ENCODE measurements at regions not wholly inside any gene's neighbourhood (a gene's known extent, or its start where the extent isn't known, plus 50 kb on each side); places are given as distances from the start of the nearest gene placed in this dataset.

GRCh38 chr2:41483982-41484857 lies 563.6 kb upstream of the PKDCC start:
- DNase-seq (ENCODE audit: low read depth) = no peak

- no peak for DNase-seq (ENCODE audit: low read depth)
Measured at GRCh38 chr2:41484858-41485234, 563.0 kb upstream of the PKDCC start.

GRCh38 chr2:41486948-41487347 lies 560.9 kb upstream of the PKDCC start:
- no peak for DNase-seq (ENCODE audit: low read depth)

- DNase-seq (ENCODE audit: low read depth) = no peak
Measured at GRCh38 chr2:41488888-41489287, 558.9 kb upstream of the PKDCC start.

- DNase-seq (ENCODE audit: low read depth) = no peak
Measured at GRCh38 chr2:41489638-41490037, 558.2 kb upstream of the PKDCC start.

- no peak for DNase-seq (ENCODE audit: low read depth)
Measured at GRCh38 chr2:41495050-41495449, 552.8 kb upstream of the PKDCC start.

GRCh38 chr2:41496908-41497307 lies 550.9 kb upstream of the PKDCC start:
- DNase-seq (ENCODE audit: low read depth) = no peak

GRCh38 chr2:41498781-41499180 lies 549.0 kb upstream of the PKDCC start:
- DNase-seq (ENCODE audit: low read depth) = no peak

GRCh38 chr2:41500895-41501294 lies 546.9 kb upstream of the PKDCC start:
- no peak for DNase-seq (ENCODE audit: low read depth)

GRCh38 chr2:41502752-41503151 lies 545.1 kb upstream of the PKDCC start:
- no peak for DNase-seq (ENCODE audit: low read depth)

- DNase-seq (ENCODE audit: low read depth) = no peak
Measured at GRCh38 chr2:41504532-41504931, 543.3 kb upstream of the PKDCC start.

GRCh38 chr2:41510108-41510507 lies 537.7 kb upstream of the PKDCC start:
- no peak for DNase-seq (ENCODE audit: low read depth)

- no peak for DNase-seq (ENCODE audit: low read depth)
Measured at GRCh38 chr2:41521211-41521610, 526.6 kb upstream of the PKDCC start.

GRCh38 chr2:41527525-41528323 lies 520.1 kb upstream of the PKDCC start:
- DNase-seq (ENCODE audit: low read depth) = no peak

GRCh38 chr2:41535575-41535974 lies 512.2 kb upstream of the PKDCC start:
- no peak for DNase-seq (ENCODE audit: low read depth)

- DNase-seq (ENCODE audit: low read depth) = peak; percentile 49
Measured at GRCh38 chr2:41540272-41540998, 507.4 kb upstream of the PKDCC start.

- DNase-seq (ENCODE audit: low read depth) = peak; percentile 15
Measured at GRCh38 chr2:41543726-41544125, 504.1 kb upstream of the PKDCC start.

GRCh38 chr2:41544709-41545108 lies 503.1 kb upstream of the PKDCC start:
- no peak for DNase-seq (ENCODE audit: low read depth)

- no peak for DNase-seq (ENCODE audit: low read depth)
Measured at GRCh38 chr2:41546031-41546430, 501.8 kb upstream of the PKDCC start.

- no peak for DNase-seq (ENCODE audit: low read depth)
Measured at GRCh38 chr2:41568648-41569047, 479.2 kb upstream of the PKDCC start.

GRCh38 chr2:41572154-41572553 lies 475.7 kb upstream of the PKDCC start:
- DNase-seq (ENCODE audit: low read depth) = no peak

GRCh38 chr2:41576423-41576822 lies 471.4 kb upstream of the PKDCC start:
- no peak for DNase-seq (ENCODE audit: low read depth)

All from renal cortical epithelial cell (primary cell).